GM12872 (cell line): ENCODE measurements at regions not wholly inside any gene's neighbourhood (a gene's known extent, or its start where the extent isn't known, plus 50 kb on each side); places are given as distances from the start of the nearest gene placed in this dataset.

Experiments used
- TF ChIP-seq, protein P1 (sequence below): IDR thresholded peaks from 3 replicates; pipeline ENCODE4 v1.5.1; 2011; ENCODE audit warnings: low read depth, mild to moderate bottlenecking, low read length, moderate library complexity; ENCODE audit not compliant: insufficient read depth

DNA sequence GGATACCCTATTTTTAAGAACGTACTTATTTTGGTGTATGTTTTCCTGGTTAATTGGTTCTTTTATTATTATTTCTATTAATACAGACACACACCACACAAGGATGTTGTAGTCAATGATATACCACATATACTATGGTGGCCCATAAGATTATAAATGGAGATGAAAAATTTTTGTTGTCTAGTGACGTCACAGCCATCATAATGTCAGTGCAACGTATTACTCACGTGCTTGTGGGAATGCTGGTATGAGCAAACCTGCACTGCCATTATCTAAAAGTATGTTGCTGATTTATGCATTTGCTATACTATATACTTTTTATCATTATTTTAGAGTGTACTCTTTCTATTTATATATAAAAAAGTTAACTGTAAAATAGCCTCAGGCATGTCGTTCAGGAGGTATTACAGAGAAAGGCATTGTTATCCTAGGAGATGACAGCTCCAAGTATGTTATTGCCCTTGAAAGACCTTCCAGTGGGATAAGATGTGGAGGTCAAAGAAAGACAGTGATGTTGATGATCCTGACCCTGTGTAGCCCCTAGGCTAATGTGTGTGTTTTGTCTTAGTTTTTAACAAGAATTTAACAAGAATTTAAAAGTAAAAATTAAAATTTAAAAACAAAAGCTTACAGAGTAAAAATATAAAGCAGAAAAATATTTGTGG lies 65.6 kb upstream of the SGCD start:
- TF ChIP-seq, protein P1, sequence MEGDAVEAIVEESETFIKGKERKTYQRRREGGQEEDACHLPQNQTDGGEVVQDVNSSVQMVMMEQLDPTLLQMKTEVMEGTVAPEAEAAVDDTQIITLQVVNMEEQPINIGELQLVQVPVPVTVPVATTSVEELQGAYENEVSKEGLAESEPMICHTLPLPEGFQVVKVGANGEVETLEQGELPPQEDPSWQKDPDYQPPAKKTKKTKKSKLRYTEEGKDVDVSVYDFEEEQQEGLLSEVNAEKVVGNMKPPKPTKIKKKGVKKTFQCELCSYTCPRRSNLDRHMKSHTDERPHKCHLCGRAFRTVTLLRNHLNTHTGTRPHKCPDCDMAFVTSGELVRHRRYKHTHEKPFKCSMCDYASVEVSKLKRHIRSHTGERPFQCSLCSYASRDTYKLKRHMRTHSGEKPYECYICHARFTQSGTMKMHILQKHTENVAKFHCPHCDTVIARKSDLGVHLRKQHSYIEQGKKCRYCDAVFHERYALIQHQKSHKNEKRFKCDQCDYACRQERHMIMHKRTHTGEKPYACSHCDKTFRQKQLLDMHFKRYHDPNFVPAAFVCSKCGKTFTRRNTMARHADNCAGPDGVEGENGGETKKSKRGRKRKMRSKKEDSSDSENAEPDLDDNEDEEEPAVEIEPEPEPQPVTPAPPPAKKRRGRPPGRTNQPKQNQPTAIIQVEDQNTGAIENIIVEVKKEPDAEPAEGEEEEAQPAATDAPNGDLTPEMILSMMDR = no peak

DNA sequence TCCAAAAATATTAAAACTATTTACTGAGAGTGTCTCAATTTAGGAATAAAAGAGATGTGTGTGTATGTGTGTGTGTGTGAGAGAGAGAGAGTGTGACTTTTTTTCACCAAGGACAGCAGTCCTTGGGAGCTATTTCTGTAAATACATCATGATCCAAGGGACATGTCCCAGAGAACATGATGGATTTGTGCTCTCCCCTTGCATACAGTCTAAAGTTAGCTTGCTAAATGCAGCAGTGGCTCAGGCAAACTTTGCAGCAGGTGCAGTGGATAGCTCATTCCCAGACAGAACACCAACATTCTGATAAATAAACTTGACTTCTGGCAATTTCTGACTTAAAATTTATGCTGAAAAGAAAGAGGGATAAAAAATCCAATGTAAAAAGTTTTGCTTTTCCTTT lies 55.4 kb upstream of the SGCD start:
- TF ChIP-seq, protein P1 = no peak

DNA sequence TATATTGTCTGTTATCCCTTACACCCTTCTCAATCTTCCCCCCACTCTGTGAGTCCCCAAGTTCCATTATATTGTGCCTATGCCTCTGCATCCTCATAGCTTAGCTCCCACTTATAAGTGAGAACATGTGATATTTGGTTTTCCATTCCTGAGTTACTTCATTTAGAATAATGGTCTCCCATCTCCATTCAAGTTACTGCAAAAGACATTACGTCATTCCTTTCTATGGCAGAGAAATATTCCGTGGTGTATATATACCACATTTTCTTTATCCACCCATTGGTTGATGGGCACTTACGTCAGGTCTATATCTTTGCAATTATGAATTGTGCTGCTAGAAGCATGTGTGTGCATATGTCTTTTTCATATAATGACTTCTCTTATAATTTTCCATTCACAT lies 54.8 kb upstream of the SGCD start:
- TF ChIP-seq, protein P1 = no peak

DNA sequence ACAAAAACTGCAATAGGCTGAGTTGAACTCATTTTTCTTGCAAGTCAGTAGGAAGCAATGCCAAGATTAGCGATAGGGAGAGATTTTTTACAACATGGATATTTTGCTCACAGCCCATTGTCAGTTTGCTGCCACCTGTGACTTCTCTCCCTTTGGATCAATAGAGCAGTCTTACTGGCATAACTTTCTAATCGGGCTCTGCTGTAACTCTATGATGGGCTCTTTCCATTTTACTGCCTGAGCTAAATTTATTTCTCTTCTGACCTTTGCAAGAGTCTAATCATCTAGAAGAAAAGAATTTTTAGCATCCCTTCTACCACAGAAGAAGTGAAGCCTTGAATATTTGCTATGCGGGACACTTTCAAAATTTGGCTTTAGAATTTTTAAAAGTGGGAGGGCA lies 53.6 kb upstream of the SGCD start:
- TF ChIP-seq, protein P1 = no peak

DNA sequence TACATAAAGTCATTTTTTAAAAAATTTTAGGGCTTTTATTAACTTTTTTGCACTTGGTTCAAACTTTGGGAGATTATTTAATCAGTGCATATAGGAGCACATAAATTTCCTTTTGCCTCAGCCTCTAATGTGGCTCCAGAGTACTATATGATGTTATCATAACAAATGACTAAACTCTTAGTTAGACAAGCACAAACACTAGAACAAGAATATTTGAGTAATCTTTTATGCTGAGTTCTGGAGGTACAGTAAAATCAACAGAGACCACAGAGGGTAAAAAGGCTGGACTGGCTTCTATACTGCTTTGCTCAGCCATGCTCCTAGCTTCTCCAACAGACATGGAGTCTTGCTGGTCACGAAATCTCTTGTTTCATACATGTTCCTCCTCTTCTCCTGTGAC lies 52.5 kb upstream of the SGCD start:
- TF ChIP-seq, protein P1 = no peak
